Suprapubic skin (tissue), 4 donors: ENCODE measurements at regions not wholly inside any gene's neighbourhood (a gene's known extent, or its start where the extent isn't known, plus 50 kb on each side); places are given as distances from the start of the nearest gene placed in this dataset.

ENCODE experiments used
- DNase-seq, 2 donors: peaks; one replicate each; pipeline ENCODE4 v3.0.0-alpha.2; 2019; ENCODE audit warnings: low spot score in 2 of 2
- H3K27ac ChIP-seq: fragments of 200-600 bp; sonication (generic); one replicate; pipeline ENCODE4 v1.5.1; 2019
- H3K27me3 ChIP-seq: fragments of 200-600 bp; sonication (generic); one replicate; pipeline ENCODE4 v1.5.1; 2019
- H3K36me3 ChIP-seq: fragments of 200-600 bp; sonication (generic); one replicate; pipeline ENCODE4 v1.5.1; 2019
- H3K4me1 ChIP-seq: fragments of 200-600 bp; sonication (generic); one replicate; pipeline ENCODE4 v1.5.1; 2019
- H3K4me3 ChIP-seq: fragments of 200-600 bp; sonication (generic); one replicate; pipeline ENCODE4 v1.5.1; 2019; ENCODE audit warnings: mild to moderate bottlenecking
- H3K9me3 ChIP-seq: fragments of 200-600 bp; sonication (generic); one replicate; pipeline ENCODE4 v1.5.1; 2019
- CTCF ChIP-seq, 2 donors: fragments of 200-600 bp in 1 of 2; fragments of 450-650 bp in 1 of 2; sonication (generic) in 1 of 2; IDR thresholded peaks; one replicate each; pipeline ENCODE4 v1.5.1; 2016 to 2019; ENCODE audit warnings: antibody characterized with exemption in 2 of 2, mild to moderate bottlenecking in 1 of 2, moderate library complexity in 1 of 2
- EP300 ChIP-seq: sonication (generic); formaldehyde crosslinking; IDR thresholded peaks from one replicate; pipeline ENCODE4 v1.6.1; 2017; ENCODE audit warnings: antibody characterized with exemption
- POLR2A ChIP-seq, 2 donors: fragments of 450-650 bp; IDR thresholded peaks; one replicate each; pipeline ENCODE4 v1.6.1; 2017; ENCODE audit warnings: antibody characterized with exemption in 2 of 2, mild to moderate bottlenecking in 2 of 2, moderate library complexity in 2 of 2
- POLR2AphosphoS5 ChIP-seq, 3 donors: sonication (generic); formaldehyde crosslinking; IDR thresholded peaks; one replicate each; pipeline ENCODE4 v1.6.1; 2017; ENCODE audit warnings: antibody characterized with exemption in 3 of 3
- WGBS: methylation state at CpG from one replicate; pipeline ENCODE4 v1.1.5; 2018; 5-methylcytosine and 5-hydroxymethylcytosine counted together

GRCh38 chr2:75326645-75327044 lies 127.3 kb upstream of the TACR1 start:
- H3K4me1 ChIP-seq, result no peaks in the 10 kb centered on the region
- H3K27ac ChIP-seq, result no peak overlapping the region
- no peaks in the 10 kb centered on the region for H3K27me3 ChIP-seq
- TF ChIP-seq POLR2A (IDR thresholded peaks at IDR 0.05), result no peak
- TF ChIP-seq CTCF (IDR thresholded peaks at IDR 0.05), result no peak
- TF ChIP-seq POLR2AphosphoS5 (IDR thresholded peaks at IDR 0.05), result no peak
- no peak for TF ChIP-seq EP300
- H3K36me3 ChIP-seq, result no peaks in the 10 kb centered on the region
- DNase-seq, result no peak
- H3K4me3 ChIP-seq, result no peak overlapping the region
- H3K9me3 ChIP-seq, result no peaks in the 10 kb centered on the region
- whole genome bisulfite sequencing, result 93% methylated on average over 2 of the region's 2 CpGs

- no peak overlapping the region for H3K27ac ChIP-seq
- 95% methylated on average over 1 of the region's 1 CpG for WGBS
- no peak overlapping the region for H3K4me3 ChIP-seq
- no peaks in the 10 kb centered on the region for H3K4me1 ChIP-seq
- H3K36me3 ChIP-seq, result no peaks in the 10 kb centered on the region
- no peaks in the 10 kb centered on the region for H3K9me3 ChIP-seq
- no peak for DNase-seq
- TF ChIP-seq EP300, result no peak
- TF ChIP-seq POLR2A (IDR thresholded peaks at IDR 0.05), result no peak
- TF ChIP-seq CTCF (IDR thresholded peaks at IDR 0.05), result no peak
- TF ChIP-seq POLR2AphosphoS5 (IDR thresholded peaks at IDR 0.05), result no peak
- no peaks in the 10 kb centered on the region for H3K27me3 ChIP-seq
These were observed 126.3 kb upstream of the TACR1 start for GRCh38 chr2:75325594-75325993.

- H3K27ac ChIP-seq, result no peak overlapping the region
- no peaks in the 10 kb centered on the region for H3K9me3 ChIP-seq
- H3K4me1 ChIP-seq, result no peaks in the 10 kb centered on the region
- H3K36me3 ChIP-seq, result no peaks in the 10 kb centered on the region
- DNase-seq, result no peak
- TF ChIP-seq EP300, result no peak
- no peak for TF ChIP-seq POLR2AphosphoS5 (IDR thresholded peaks at IDR 0.05)
- TF ChIP-seq CTCF (IDR thresholded peaks at IDR 0.05), result no peak
- no peak for TF ChIP-seq POLR2A (IDR thresholded peaks at IDR 0.05)
- no peak overlapping the region for H3K4me3 ChIP-seq
- H3K27me3 ChIP-seq, result no peaks in the 10 kb centered on the region
These were observed 125.6 kb upstream of the TACR1 start for GRCh38 chr2:75324861-75325284.

GRCh38 chr2:75324141-75324540 lies 124.8 kb upstream of the TACR1 start:
- H3K27me3 ChIP-seq, result no peaks in the 10 kb centered on the region
- TF ChIP-seq POLR2A (IDR thresholded peaks at IDR 0.05), result no peak
- TF ChIP-seq EP300, result no peak
- TF ChIP-seq CTCF (IDR thresholded peaks at IDR 0.05), result no peak
- TF ChIP-seq POLR2AphosphoS5 (IDR thresholded peaks at IDR 0.05), result no peak
- H3K4me3 ChIP-seq, result no peak overlapping the region
- no peaks in the 10 kb centered on the region for H3K4me1 ChIP-seq
- no peaks in the 10 kb centered on the region for H3K36me3 ChIP-seq
- no peak for DNase-seq
- H3K27ac ChIP-seq, result no peak overlapping the region
- no peaks in the 10 kb centered on the region for H3K9me3 ChIP-seq
- 79% methylated on average over 2 of the region's 2 CpGs for WGBS

GRCh38 chr2:75321599-75321922 lies 122.2 kb upstream of the TACR1 start:
- Histone ChIP-seq H3K9me3 (no peaks in the 10 kb centered on the region), H3K36me3 (no peaks in the 10 kb centered on the region), H3K27ac (no peak overlapping the region), H3K4me3 (no peak overlapping the region), H3K4me1 (no peaks in the 10 kb centered on the region), H3K27me3 (no peaks in the 10 kb centered on the region)
- DNase-seq, result no peak
- 39% methylated on average over 2 of the region's 2 CpGs for WGBS
- TF ChIP-seq POLR2A (IDR thresholded peaks at IDR 0.05) (no peak), EP300 (no peak)

GRCh38 chr2:75320898-75321598 lies 121.7 kb upstream of the TACR1 start:
- Histone ChIP-seq H3K4me1 (no peaks in the 10 kb centered on the region), H3K4me3 (no peak overlapping the region), H3K36me3 (no peaks in the 10 kb centered on the region), H3K27ac (no peak overlapping the region), H3K9me3 (no peaks in the 10 kb centered on the region), H3K27me3 (no peaks in the 10 kb centered on the region)
- DNase-seq, result no peak
- no peak for TF ChIP-seq CTCF (IDR thresholded peaks at IDR 0.05)
- no peak for TF ChIP-seq POLR2A (IDR thresholded peaks at IDR 0.05)
- TF ChIP-seq POLR2AphosphoS5 (IDR thresholded peaks at IDR 0.05), result no peak
- TF ChIP-seq EP300, result no peak
- 59% methylated on average over 4 of the region's 4 CpGs for WGBS
